NT2/D1 (cell line): ENCODE measurements at regions not wholly inside any gene's neighbourhood (a gene's known extent, or its start where the extent isn't known, plus 50 kb on each side); places are given as distances from the start of the nearest gene placed in this dataset.

Experiments
- SUZ12 ChIP-seq: IDR thresholded peaks from 2 replicates; pipeline ENCODE4 v1.6.1; 2011; ENCODE audit not compliant: insufficient read length, insufficient read depth; ENCODE audit errors: extremely low read depth
- YY1 ChIP-seq: IDR thresholded peaks from 2 replicates; pipeline ENCODE4 v1.6.1; 2011; ENCODE audit not compliant: insufficient read length, insufficient read depth
- ZNF274 ChIP-seq: IDR thresholded peaks from 2 replicates; pipeline ENCODE4 v1.6.1; 2011; ENCODE audit warnings: mild to moderate bottlenecking, low read depth, low read length

GRCh38 chr3:40867797-40868196, 331.5 kb upstream of the CTNNB1 start:
- TF ChIP-seq ZNF274 (no peak), YY1 (no peak), SUZ12 (no peak)
